PC-9 (cell line): ENCODE measurements at regions not wholly inside any gene's neighbourhood (a gene's known extent, or its start where the extent isn't known, plus 50 kb on each side); places are given as distances from the start of the nearest gene placed in this dataset.

ENCODE experiments used
- BruUV-seq: library from RNA; stranded (reverse); fragments of 400-500 nt; replicated peaks from 2 replicates; lab custom pipeline; 2021; lab: Mats Ljungman, UMichigan
- CTCF ChIA-PET: fragments of 300-600 bp; sonication (Branson Sonifier 250); formaldehyde crosslinking; loops from one replicate; lab custom pipeline; 2022; ENCODE audit warnings: antibody characterized with exemption; lab: Charles Lee
- POLR2A ChIA-PET: fragments of 300-600 bp; sonication (Branson Sonifier 250); formaldehyde crosslinking; loops from one replicate; lab custom pipeline; 2022; ENCODE audit warnings: antibody characterized with exemption; ENCODE audit not compliant: unreplicated experiment; lab: Charles Lee
- DNase-seq, 2 experiments: peaks; one replicate each; pipeline versions ENCODE4 v3.0.0 to v3.0.0-alpha.2; 2015 to 2022; ENCODE audit warnings: mixed read lengths in 1 of 2
- H2AFZ ChIP-seq: fragments of 200-600 bp; sonication (generic); 2 replicates; pipeline ENCODE4 v1.8.1; 2017; ENCODE audit warnings: antibody characterized with exemption
- H3F3A ChIP-seq: fragments of 200-600 bp; sonication (generic); 2 replicates; pipeline ENCODE4 v1.8.1; 2017; ENCODE audit warnings: antibody characterized with exemption, mild to moderate bottlenecking, low read depth; ENCODE audit not compliant: insufficient read depth
- H3K27ac ChIP-seq: fragments of 200-600 bp; sonication (generic); 2 replicates; pipeline ENCODE4 v1.6.1; 2016; ENCODE audit warnings: mixed run types
- H3K27me3 ChIP-seq: fragments of 200-600 bp; sonication (generic); 2 replicates; pipeline ENCODE4 v1.6.1; 2016; ENCODE audit warnings: low read depth, mixed run types; ENCODE audit not compliant: insufficient read depth
- H3K36me3 ChIP-seq: fragments of 200-600 bp; sonication (generic); 2 replicates; pipeline ENCODE4 v1.6.1; 2016; ENCODE audit warnings: low read depth, mixed run types
- H3K4me1 ChIP-seq: fragments of 200-600 bp; sonication (generic); replicated peaks from 2 replicates; pipeline ENCODE4 v1.6.1; 2016; ENCODE audit warnings: mixed run types; ENCODE audit not compliant: insufficient read depth
- H3K4me2 ChIP-seq: fragments of 200-600 bp; sonication (generic); 2 replicates; pipeline ENCODE4 v1.6.1; 2017; ENCODE audit warnings: mixed run types
- H3K4me3 ChIP-seq: fragments of 200-600 bp; sonication (generic); 2 replicates; pipeline ENCODE4 v1.6.1; 2016; ENCODE audit warnings: mixed run types
- H3K79me2 ChIP-seq: fragments of 200-600 bp; sonication (generic); 2 replicates; pipeline ENCODE4 v1.6.1; 2017; ENCODE audit warnings: low read depth, mixed run types
- H3K9me2 ChIP-seq: fragments of 200-600 bp; sonication (generic); 2 replicates; pipeline ENCODE4 v1.8.1; 2017; ENCODE audit warnings: mild to moderate bottlenecking; ENCODE audit not compliant: insufficient read depth
- H3K9me3 ChIP-seq: fragments of 200-600 bp; sonication (generic); 2 replicates; pipeline ENCODE4 v1.8.1; 2016; ENCODE audit warnings: low read depth; ENCODE audit not compliant: insufficient read depth
- H4K20me1 ChIP-seq: fragments of 200-600 bp; sonication (generic); 2 replicates; pipeline ENCODE4 v1.8.1; 2017; ENCODE audit not compliant: insufficient read depth
- CTCF ChIP-seq: fragments of 200-600 bp; sonication (generic); conservative IDR thresholded peaks from 2 replicates; pipeline ENCODE4 v1.6.1; 2017; ENCODE audit warnings: mixed run types, antibody characterized with exemption, mild to moderate bottlenecking, moderate library complexity
- EZH2 ChIP-seq: fragments of 200-600 bp; sonication (generic); IDR thresholded peaks from 2 replicates; pipeline ENCODE4 v1.8.0; 2017; ENCODE audit warnings: antibody characterized with exemption, low read depth
- intact Hi-C: fragments of 100-400 bp; cut with micrococcal nuclease; formaldehyde crosslinking; loops from one replicate; pipeline ENCODE4 v1.10.0; 2022; ENCODE audit not compliant: unreplicated experiment

- ChIA-PET CTCF (interaction anchor here (0.6 kb wide), 1 partner anchor 215 kb away, joined by 3 read pairs; no protein-coding TSS in a partner anchor), POLR2A (interaction anchor here (0.5 kb wide), 1 partner anchor 257 kb away, joined by 17 read pairs; no protein-coding TSS in a partner anchor)
- Histone ChIP-seq H3K4me2 (peak overlapping the region; percentile 54), H4K20me1 (no peaks in the 10 kb centered on the region), H3K36me3 (no peaks in the 10 kb centered on the region), H3K27ac (peak overlapping the region; percentile 90), H3K4me1 (peaks cover 56% of the 10 kb centered on the region), H3K9me3 (peaks cover 4% of the 10 kb centered on the region), H3K27me3 (no peaks in the 10 kb centered on the region), H3F3A (peaks cover 46% of the 10 kb centered on the region), H3K9me2 (no peaks in the 10 kb centered on the region), H2AFZ (no peak overlapping the region), H3K79me2 (no peaks in the 10 kb centered on the region), H3K4me3 (no peak overlapping the region)
- no peak for TF ChIP-seq CTCF
- TF ChIP-seq EZH2: no peak
- intact Hi-C loops: loop anchor here (5.0 to 10.0 kb wide), 3 partner anchors 88 to 361 kb away; partner anchors contain the start of gene NGF
- BruUV-seq: no TSS peak
- no peak for DNase-seq
These were observed 87.4 kb upstream of the NGF start for GRCh38 chr1:115425442-115425841.

GRCh38 chr1:115423776-115424175 lies 85.7 kb upstream of the NGF start:
- Histone ChIP-seq H3K9me2 (no peaks in the 10 kb centered on the region), H2AFZ (no peak overlapping the region), H4K20me1 (no peaks in the 10 kb centered on the region), H3F3A (peaks cover 34% of the 10 kb centered on the region), H3K27me3 (no peaks in the 10 kb centered on the region), H3K36me3 (no peaks in the 10 kb centered on the region), H3K9me3 (peaks cover 4% of the 10 kb centered on the region), H3K79me2 (no peaks in the 10 kb centered on the region), H3K27ac (no peak overlapping the region), H3K4me2 (no peak overlapping the region), H3K4me3 (no peak overlapping the region), H3K4me1 (peaks cover 39% of the 10 kb centered on the region)
- intact Hi-C loops: loop anchor here (10.0 kb wide), 1 partner anchor 359 kb away; no protein-coding TSS in a partner anchor
- BruUV-seq: no TSS peak
- ChIA-PET CTCF (no interaction called here), POLR2A (no interaction called here)
- TF ChIP-seq EZH2 (no peak), CTCF (no peak)
- no peak for DNase-seq

- no peak for DNase-seq
- H3K27ac ChIP-seq: no peak overlapping the region
- 0 out of 2 replicates have a peak, but pooled peaks cover 4% of the 10 kb centered on the region for H3K36me3 ChIP-seq
- no peak overlapping the region for H3K4me3 ChIP-seq
- no peaks in the 10 kb centered on the region for H4K20me1 ChIP-seq
- peaks cover 9% of the 10 kb centered on the region for H3K9me3 ChIP-seq
- intact Hi-C loops: no loop called here
- H3F3A ChIP-seq: no peaks in the 10 kb centered on the region
- H2AFZ ChIP-seq: no peak overlapping the region
- H3K27me3 ChIP-seq: no peaks in the 10 kb centered on the region
- no peaks in the 10 kb centered on the region for H3K9me2 ChIP-seq
- TF ChIP-seq CTCF: no peak
- TF ChIP-seq EZH2: no peak
- POLR2A ChIA-PET: no interaction called here
- H3K4me2 ChIP-seq: no peak overlapping the region
- no peaks in the 10 kb centered on the region for H3K4me1 ChIP-seq
- BruUV-seq: no TSS peak
- H3K79me2 ChIP-seq: no peaks in the 10 kb centered on the region
- CTCF ChIA-PET: no interaction called here
These were observed 81.5 kb upstream of the NGF start for GRCh38 chr1:115419571-115419970.
